Activated CD8-positive, alpha-beta memory T cell treated with anti-CD3 and anti-CD28 coated beads, Interleukin-2, amount 10 ng/mL, durations not matched to agents 7 days and 5 days (primary cell): ENCODE measurements at regions not wholly inside any gene's neighbourhood (a gene's known extent, or its start where the extent isn't known, plus 50 kb on each side); places are given as distances from the start of the nearest gene placed in this dataset.

Experiments used
- ATAC-seq: fragments of 150-1000 bp; cut with Tn5 transposase; one replicate; pipeline ENCODE4 v1.10.0; 2021; ENCODE audit warnings: moderate library complexity
- CTCF ChIA-PET: fragments of 350-600 bp; sonication (Branson Sonifier 250); formaldehyde crosslinking; loops from one replicate; lab custom pipeline; 2021; ENCODE audit warnings: antibody characterized with exemption; lab: Charles Lee
- DNase-seq: peaks from one replicate; pipeline ENCODE4 v3.0.0-alpha.2; 2020
- H3K27ac Mint-ChIP-seq: one replicate; pipeline ENCODE4 v1.8.0; 2021; ENCODE audit warnings: mild to moderate bottlenecking, mixed read lengths
- H3K27me3 Mint-ChIP-seq: one replicate; pipeline ENCODE4 v1.8.0; 2021; ENCODE audit warnings: mixed read lengths
- H3K36me3 Mint-ChIP-seq: one replicate; pipeline ENCODE4 v1.8.0; 2021; ENCODE audit warnings: mild to moderate bottlenecking, mixed read lengths
- H3K4me1 Mint-ChIP-seq: one replicate; pipeline ENCODE4 v1.8.0; 2021; ENCODE audit warnings: mixed read lengths
- H3K4me3 Mint-ChIP-seq: one replicate; pipeline ENCODE4 v1.8.0; 2021; ENCODE audit warnings: mild to moderate bottlenecking, moderate library complexity, mixed read lengths
- H3K9me3 Mint-ChIP-seq: one replicate; pipeline ENCODE4 v1.8.0; 2022; ENCODE audit warnings: low read depth, mixed read lengths

- H3K4me1 Mint-ChIP-seq: no peaks in the 10 kb centered on the region
- DNase-seq: no peak
- no peaks in the 10 kb centered on the region for H3K36me3 Mint-ChIP-seq
- H3K9me3 Mint-ChIP-seq: peaks cover 3% of the 10 kb centered on the region
- no peak overlapping the region for H3K27ac Mint-ChIP-seq
- H3K4me3 Mint-ChIP-seq: no peak overlapping the region
- ATAC-seq: no peak
- H3K27me3 Mint-ChIP-seq: no peaks in the 10 kb centered on the region
- CTCF ChIA-PET: no interaction called here
Measured at GRCh38 chr3:64916192-64916798, 228.5 kb upstream of the ADAMTS9 start.

DNA sequence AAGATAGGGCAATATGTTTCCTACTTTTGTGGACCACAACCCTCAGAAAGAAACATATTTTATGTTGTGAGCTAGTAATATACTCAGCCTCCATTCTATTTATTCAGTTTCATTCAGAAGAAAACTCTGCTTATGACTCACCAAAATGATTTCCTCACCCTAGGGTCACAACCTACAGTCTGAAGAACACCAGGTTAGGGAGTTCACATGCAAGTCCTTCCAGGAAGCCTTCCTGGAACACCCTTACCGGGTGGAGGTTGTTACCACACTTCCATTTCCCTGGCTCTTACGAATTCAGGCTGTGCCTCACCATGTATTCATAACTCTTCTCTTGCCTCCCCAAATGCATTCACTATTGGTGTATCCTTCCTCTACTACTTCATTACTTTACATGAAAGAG, 228.0 kb upstream of the ADAMTS9 start:
- H3K9me3 Mint-ChIP-seq: peaks cover 3% of the 10 kb centered on the region
- ATAC-seq: no peak

DNA sequence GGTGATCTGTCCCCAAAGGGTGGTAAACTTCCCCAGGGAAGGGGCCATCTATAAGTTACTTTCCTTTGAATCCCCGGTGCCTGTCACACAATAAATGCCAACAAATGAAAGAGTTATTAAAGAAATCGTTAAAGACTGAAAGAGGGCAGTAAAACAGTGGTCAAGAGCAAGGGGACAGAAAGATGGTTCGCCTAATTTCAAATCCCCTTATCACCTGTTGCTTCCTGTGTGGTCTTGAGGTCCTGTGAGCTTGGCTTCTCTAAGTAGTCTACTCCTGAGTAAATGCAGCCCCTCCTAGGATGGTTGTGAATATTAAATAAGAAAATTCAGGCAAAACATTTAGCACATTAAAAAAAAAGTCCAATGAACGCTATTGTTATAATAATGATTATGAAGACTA, 225.7 kb upstream of the ADAMTS9 start:
- Mint-ChIP-seq H3K36me3 (no peaks in the 10 kb centered on the region), H3K27me3 (no peaks in the 10 kb centered on the region), H3K4me3 (no peak overlapping the region), H3K27ac (no peak overlapping the region), H3K4me1 (no peaks in the 10 kb centered on the region), H3K9me3 (peaks cover 6% of the 10 kb centered on the region)
- CTCF ChIA-PET: no interaction called here
- no peak for ATAC-seq
- DNase-seq: no peak

More for the DNA sequence above, 228.0 kb upstream of the ADAMTS9 start:
- DNase-seq: no peak
- Mint-ChIP-seq H3K36me3 (no peaks in the 10 kb centered on the region), H3K4me1 (no peaks in the 10 kb centered on the region), H3K27ac (no peak overlapping the region), H3K4me3 (no peak overlapping the region), H3K27me3 (no peaks in the 10 kb centered on the region)
- CTCF ChIA-PET: no interaction called here

GRCh38 chr3:64911138-64911537, 223.3 kb upstream of the ADAMTS9 start:
- no peaks in the 10 kb centered on the region for H3K27me3 Mint-ChIP-seq
- CTCF ChIA-PET: no interaction called here

GRCh38 chr3:64909757-64910467, 222.1 kb upstream of the ADAMTS9 start:
- CTCF ChIA-PET: no interaction called here
- H3K4me3 Mint-ChIP-seq: no peak overlapping the region
- no peaks in the 10 kb centered on the region for H3K36me3 Mint-ChIP-seq
- no peak overlapping the region for H3K27ac Mint-ChIP-seq
- no peak for DNase-seq
- no peaks in the 10 kb centered on the region for H3K27me3 Mint-ChIP-seq
- ATAC-seq: no peak
- H3K4me1 Mint-ChIP-seq: no peaks in the 10 kb centered on the region
- peaks cover 7% of the 10 kb centered on the region for H3K9me3 Mint-ChIP-seq

More at GRCh38 chr3:64911138-64911537, 223.3 kb upstream of the ADAMTS9 start:
- no peak overlapping the region for H3K27ac Mint-ChIP-seq
- DNase-seq: no peak
- H3K36me3 Mint-ChIP-seq: no peaks in the 10 kb centered on the region
- H3K4me3 Mint-ChIP-seq: no peak overlapping the region
- ATAC-seq: no peak
- no peaks in the 10 kb centered on the region for H3K4me1 Mint-ChIP-seq
- H3K9me3 Mint-ChIP-seq: peaks cover 6% of the 10 kb centered on the region

- Mint-ChIP-seq H3K4me1 (no peaks in the 10 kb centered on the region), H3K36me3 (no peaks in the 10 kb centered on the region), H3K4me3 (no peak overlapping the region), H3K27ac (no peak overlapping the region), H3K9me3 (peaks cover 8% of the 10 kb centered on the region), H3K27me3 (no peaks in the 10 kb centered on the region)
- CTCF ChIA-PET: no interaction called here
- DNase-seq (no peak), ATAC-seq (no peak)
Measured at GRCh38 chr3:64909011-64909410, 221.2 kb upstream of the ADAMTS9 start.

DNA sequence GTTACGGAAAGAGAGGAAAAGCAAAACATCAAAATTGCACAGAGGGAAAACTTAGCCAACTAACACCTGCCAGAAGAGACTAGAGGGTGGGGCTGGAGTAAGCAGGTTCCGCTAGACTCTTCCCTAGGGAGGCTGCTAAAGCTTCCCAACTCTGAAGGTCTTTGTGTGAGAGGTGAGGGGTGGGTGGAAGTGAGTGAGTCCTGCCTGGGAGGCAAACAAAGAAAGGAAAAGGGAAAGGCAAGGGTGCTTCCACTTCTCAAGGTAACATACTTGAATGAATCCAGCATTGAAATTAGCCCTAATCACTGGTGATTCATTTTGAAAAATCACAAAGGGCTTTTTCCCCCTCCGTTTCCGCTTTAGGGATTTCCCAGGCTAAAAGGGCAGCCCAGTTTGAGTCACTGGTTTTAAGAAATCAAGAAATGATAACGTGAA, 220.5 kb upstream of the ADAMTS9 start:
- no peaks in the 10 kb centered on the region for H3K36me3 Mint-ChIP-seq
- no peak for ATAC-seq
- H3K4me1 Mint-ChIP-seq: no peaks in the 10 kb centered on the region
- H3K9me3 Mint-ChIP-seq: peaks cover 8% of the 10 kb centered on the region
- H3K27ac Mint-ChIP-seq: no peak overlapping the region
- DNase-seq: no peak
- H3K4me3 Mint-ChIP-seq: no peak overlapping the region
- CTCF ChIA-PET: no interaction called here
- H3K27me3 Mint-ChIP-seq: no peaks in the 10 kb centered on the region

DNA sequence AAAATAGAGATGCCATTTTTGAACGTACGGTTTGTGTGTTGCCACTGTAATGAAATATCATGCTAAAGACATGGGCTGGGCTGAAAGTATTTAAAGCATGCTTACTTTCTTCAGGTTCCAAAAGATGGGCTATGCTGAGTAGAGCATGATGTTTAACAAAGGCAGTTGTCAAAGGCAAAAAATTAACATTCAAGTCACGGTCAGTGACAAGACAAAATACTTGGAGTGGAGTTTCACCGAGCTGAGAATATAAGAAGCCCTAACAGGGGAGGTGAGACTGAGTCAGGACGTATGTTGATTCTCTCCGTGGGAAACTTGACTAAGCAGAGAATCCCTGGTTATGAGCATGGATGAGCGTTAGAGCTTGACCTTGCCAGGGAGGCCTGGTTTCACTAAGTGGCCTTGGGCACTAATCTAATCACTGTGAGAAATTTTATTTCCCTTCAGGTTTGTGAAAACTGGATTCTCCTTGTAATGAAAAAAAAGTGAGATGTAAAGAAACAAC, 218.2 kb upstream of the ADAMTS9 start:
- DNase-seq (no peak), ATAC-seq (no peak)
- Mint-ChIP-seq H3K4me1 (no peaks in the 10 kb centered on the region), H3K4me3 (no peak overlapping the region), H3K27ac (no peak overlapping the region), H3K27me3 (no peaks in the 10 kb centered on the region), H3K9me3 (peaks cover 5% of the 10 kb centered on the region), H3K36me3 (no peaks in the 10 kb centered on the region)
- CTCF ChIA-PET: no interaction called here

DNA sequence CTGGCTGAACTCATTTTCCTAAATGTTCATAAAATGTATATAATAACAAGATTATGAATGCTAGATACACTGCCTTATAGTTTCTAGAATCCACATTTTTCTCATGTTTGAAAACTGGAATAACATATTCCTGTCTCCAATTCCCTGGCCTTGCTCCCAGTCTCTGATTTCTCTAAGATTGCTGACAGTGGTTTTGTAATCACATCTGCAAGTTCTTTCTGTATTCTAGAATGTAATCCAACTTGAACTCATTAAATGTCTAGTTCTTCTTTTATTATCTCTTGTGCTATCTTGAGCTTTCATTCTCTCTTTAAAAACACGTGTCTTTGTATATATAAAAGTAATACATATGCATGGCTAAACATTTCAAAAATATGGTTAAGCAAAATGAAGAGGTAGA, 215.2 kb upstream of the ADAMTS9 start:
- Mint-ChIP-seq H3K9me3 (peaks cover 4% of the 10 kb centered on the region), H3K36me3 (no peaks in the 10 kb centered on the region), H3K27ac (no peak overlapping the region), H3K4me3 (no peak overlapping the region), H3K4me1 (no peaks in the 10 kb centered on the region), H3K27me3 (no peaks in the 10 kb centered on the region)
- DNase-seq (no peak), ATAC-seq (no peak)
- CTCF ChIA-PET: no interaction called here

DNA sequence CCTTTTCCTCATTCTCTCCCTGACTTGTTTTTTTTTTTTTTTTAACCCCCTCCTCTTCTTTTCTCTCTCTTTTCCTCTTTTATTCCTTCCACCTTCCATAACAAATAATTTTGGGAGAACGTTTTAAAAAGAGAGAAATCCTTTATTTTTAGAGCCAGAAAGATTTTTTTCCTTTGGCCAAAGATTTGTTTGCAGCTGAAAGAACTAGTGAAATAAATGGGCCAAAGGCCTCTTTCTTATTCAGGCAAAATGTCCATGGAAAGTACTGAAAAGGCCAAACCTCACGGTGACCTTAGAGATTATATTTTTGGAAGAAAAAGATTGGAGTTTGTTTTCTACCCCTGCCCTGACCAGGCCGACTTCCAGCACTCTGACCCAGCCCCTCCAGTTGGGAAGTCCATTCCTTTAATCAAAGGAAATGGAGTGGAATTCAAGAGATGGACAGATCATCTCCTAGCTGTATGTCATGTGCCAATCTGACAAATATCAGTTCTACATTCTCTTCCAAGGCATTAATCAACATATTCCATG, 214.3 kb upstream of the ADAMTS9 start:
- H3K4me1 Mint-ChIP-seq: no peaks in the 10 kb centered on the region
- peaks cover 6% of the 10 kb centered on the region for H3K9me3 Mint-ChIP-seq
- no peak overlapping the region for H3K27ac Mint-ChIP-seq
- no peaks in the 10 kb centered on the region for H3K27me3 Mint-ChIP-seq
- no peaks in the 10 kb centered on the region for H3K36me3 Mint-ChIP-seq
- no peak for DNase-seq
- no peak for ATAC-seq
- CTCF ChIA-PET: interaction anchor here (0.7 kb wide), 1 partner anchor 44 kb away, joined by 3 read pairs; no protein-coding TSS in a partner anchor
- H3K4me3 Mint-ChIP-seq: no peak overlapping the region

DNA sequence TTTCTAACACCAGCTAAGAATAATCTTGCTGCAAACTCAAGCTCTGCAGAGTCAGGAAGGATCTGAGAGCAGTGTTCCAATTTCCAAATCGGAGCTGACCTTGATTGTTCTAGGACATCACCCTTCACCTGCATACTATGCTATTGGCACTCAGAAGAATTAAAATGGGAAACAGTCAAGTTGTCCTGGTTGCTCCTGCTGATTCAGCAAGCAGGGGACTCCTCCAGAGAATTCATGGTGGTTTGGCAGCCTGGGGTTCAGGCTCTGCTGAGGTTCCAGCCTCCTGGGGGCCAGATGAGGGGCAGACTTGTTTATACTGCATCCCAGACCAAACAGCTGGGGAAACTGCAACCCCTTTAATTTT, 213.7 kb upstream of the ADAMTS9 start:
- CTCF ChIA-PET: no interaction called here
- Mint-ChIP-seq H3K27me3 (no peaks in the 10 kb centered on the region), H3K4me3 (no peak overlapping the region), H3K36me3 (no peaks in the 10 kb centered on the region), H3K27ac (no peak overlapping the region), H3K9me3 (peaks cover 6% of the 10 kb centered on the region), H3K4me1 (no peaks in the 10 kb centered on the region)
- DNase-seq: no peak
- ATAC-seq: no peak

DNA sequence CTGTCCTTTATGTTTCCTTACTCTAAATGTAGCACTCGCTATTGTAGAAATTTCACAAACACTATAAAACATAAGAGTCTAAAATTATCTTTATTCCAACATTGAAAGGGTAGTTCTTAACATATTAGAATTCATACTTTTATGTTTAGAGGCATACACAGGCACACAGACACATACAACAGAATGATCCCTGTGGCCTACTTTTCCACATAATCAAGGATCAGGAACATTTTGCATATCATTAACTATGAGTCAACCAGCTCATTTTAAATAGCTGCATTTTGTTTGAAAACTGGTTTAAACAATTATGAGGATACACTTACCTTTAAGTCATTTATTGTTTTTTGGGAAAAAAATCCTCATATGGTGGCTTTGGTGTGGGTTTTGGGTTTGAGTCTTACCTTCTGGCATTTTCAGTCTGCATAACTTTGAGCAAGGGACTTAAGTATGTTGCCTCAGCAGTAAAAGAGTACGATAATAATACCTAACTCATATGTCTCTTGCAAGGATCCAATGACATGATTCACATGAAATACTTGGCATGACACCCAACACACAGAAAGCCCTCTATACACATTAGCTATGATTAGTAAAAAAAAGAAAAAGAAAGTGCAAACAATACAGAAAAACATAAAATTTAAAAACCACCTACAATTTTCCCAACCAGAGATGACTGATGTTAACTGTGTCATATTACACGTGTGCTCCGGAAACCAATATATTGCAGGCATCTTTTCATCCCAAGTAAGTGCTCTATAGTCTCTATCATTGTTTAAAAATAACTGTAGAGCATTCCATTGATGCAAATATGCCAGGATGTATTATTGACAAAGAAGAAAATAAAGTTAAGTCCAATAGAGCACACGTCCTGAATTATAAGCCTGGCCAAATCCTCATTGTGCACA, 213.1 kb upstream of the ADAMTS9 start:
- Mint-ChIP-seq H3K9me3 (peaks cover 6% of the 10 kb centered on the region), H3K36me3 (no peaks in the 10 kb centered on the region), H3K27ac (no peak overlapping the region), H3K4me3 (no peak overlapping the region), H3K4me1 (no peaks in the 10 kb centered on the region), H3K27me3 (no peaks in the 10 kb centered on the region)
- ATAC-seq (no peak), DNase-seq (no peak)
- CTCF ChIA-PET: no interaction called here

DNA sequence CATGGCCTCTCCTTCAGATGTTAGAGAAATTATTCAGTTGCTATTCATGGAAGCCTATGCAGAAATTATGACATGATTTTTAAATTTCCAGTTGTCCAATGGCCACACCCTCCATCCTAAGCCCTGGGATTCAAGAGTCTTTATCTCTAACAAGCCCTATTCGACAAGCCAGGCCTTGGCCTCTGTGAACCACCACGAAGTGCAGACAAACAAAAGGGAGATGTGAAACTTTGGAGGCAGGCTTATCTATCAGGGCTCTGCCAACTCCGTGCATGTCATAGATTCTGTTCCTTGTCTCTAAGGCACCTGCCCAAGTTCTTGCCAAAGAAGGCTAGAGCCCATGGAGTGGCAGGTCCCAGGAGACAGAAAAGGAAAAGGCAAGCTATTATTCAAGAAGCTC, 212.4 kb upstream of the ADAMTS9 start:
- Mint-ChIP-seq H3K36me3 (no peaks in the 10 kb centered on the region), H3K4me1 (no peaks in the 10 kb centered on the region), H3K4me3 (no peak overlapping the region), H3K27ac (no peak overlapping the region), H3K27me3 (no peaks in the 10 kb centered on the region), H3K9me3 (peaks cover 6% of the 10 kb centered on the region)
- CTCF ChIA-PET: no interaction called here
- no peak for DNase-seq
- ATAC-seq: no peak
